Fibroblast of skin of right biceps (primary cell): ENCODE measurements at regions not wholly inside any gene's neighbourhood (a gene's known extent, or its start where the extent isn't known, plus 50 kb on each side); places are given as distances from the start of the nearest gene placed in this dataset.
"Not testable (repeated sequence)": the region's sequence is repeated elsewhere in the genome, so short reads cannot be mapped to it uniquely, and the experiment has no call there.

ENCODE experiments used
- DNase-seq: peaks from one replicate; pipeline ENCODE4 v3.0.0-alpha.2; 2013

GRCh38 chr1:222057162-222057561 is 315.3 kb upstream of the DUSP10 start:
- DNase-seq: no peak

GRCh38 chr1:222054416-222054815 is 312.5 kb upstream of the DUSP10 start:
- DNase-seq: no peak

GRCh38 chr1:222053790-222054294 is 312.0 kb upstream of the DUSP10 start:
- no peak for DNase-seq

GRCh38 chr1:222051311-222051710 is 309.4 kb upstream of the DUSP10 start:
- not testable (repeated sequence) for DNase-seq

- not testable (repeated sequence) for DNase-seq
These were observed 307.8 kb upstream of the DUSP10 start for GRCh38 chr1:222049661-222050060.

- DNase-seq: no peak
These were observed 307.3 kb upstream of the DUSP10 start for GRCh38 chr1:222049176-222049575.

- peak; percentile 92 for DNase-seq
These were observed 306.3 kb upstream of the DUSP10 start for GRCh38 chr1:222048094-222048595.

- DNase-seq: no peak
These were observed 305.5 kb upstream of the DUSP10 start for GRCh38 chr1:222047366-222047765.

- no peak for DNase-seq
These were observed 304.9 kb upstream of the DUSP10 start for GRCh38 chr1:222046684-222047263.

- DNase-seq: peak; percentile 84
These were observed 303.9 kb upstream of the DUSP10 start for GRCh38 chr1:222045786-222046185.

GRCh38 chr1:222045236-222045635 is 303.3 kb upstream of the DUSP10 start:
- no peak for DNase-seq

GRCh38 chr1:222043444-222044292 is 301.8 kb upstream of the DUSP10 start:
- peak; percentile 95 for DNase-seq

GRCh38 chr1:222042120-222042519 is 300.2 kb upstream of the DUSP10 start:
- DNase-seq: peak; percentile 97

- peak; percentile 34 for DNase-seq
These were observed 299.1 kb upstream of the DUSP10 start for GRCh38 chr1:222040955-222041354.

- no peak for DNase-seq
These were observed 298.4 kb upstream of the DUSP10 start for GRCh38 chr1:222040121-222040805.

- DNase-seq: no peak
These were observed 297.1 kb upstream of the DUSP10 start for GRCh38 chr1:222038971-222039370.

GRCh38 chr1:222037720-222038119 is 295.8 kb upstream of the DUSP10 start:
- DNase-seq: no peak

- DNase-seq: peak; percentile 38
These were observed 292.9 kb upstream of the DUSP10 start for GRCh38 chr1:222034790-222035189.

GRCh38 chr1:222033450-222033849 is 291.6 kb upstream of the DUSP10 start:
- no peak for DNase-seq

- DNase-seq: no peak
These were observed 289.4 kb upstream of the DUSP10 start for GRCh38 chr1:222031318-222031717.

- DNase-seq: no peak
These were observed 286.8 kb upstream of the DUSP10 start for GRCh38 chr1:222028676-222029075.

- no peak for DNase-seq
These were observed 286.2 kb upstream of the DUSP10 start for GRCh38 chr1:222028116-222028515.

- no peak for DNase-seq
These were observed 284.4 kb upstream of the DUSP10 start for GRCh38 chr1:222026280-222026679.
